ENCODE measurements at regions not wholly inside any gene's neighbourhood (a gene's known extent, or its start where the extent isn't known, plus 50 kb on each side); places are given as distances from the start of the nearest gene placed in this dataset.

GRCh38 chr18:72154926-72155325 is 389.2 kb downstream of the CBLN2 start:
- H3K4me3 ChIP-seq (ENCODE audit: low read depth, low read length), result no peak overlapping the region
- DNase-seq (ENCODE audit: low read depth), result no peak
- TF ChIP-seq, protein P1, sequence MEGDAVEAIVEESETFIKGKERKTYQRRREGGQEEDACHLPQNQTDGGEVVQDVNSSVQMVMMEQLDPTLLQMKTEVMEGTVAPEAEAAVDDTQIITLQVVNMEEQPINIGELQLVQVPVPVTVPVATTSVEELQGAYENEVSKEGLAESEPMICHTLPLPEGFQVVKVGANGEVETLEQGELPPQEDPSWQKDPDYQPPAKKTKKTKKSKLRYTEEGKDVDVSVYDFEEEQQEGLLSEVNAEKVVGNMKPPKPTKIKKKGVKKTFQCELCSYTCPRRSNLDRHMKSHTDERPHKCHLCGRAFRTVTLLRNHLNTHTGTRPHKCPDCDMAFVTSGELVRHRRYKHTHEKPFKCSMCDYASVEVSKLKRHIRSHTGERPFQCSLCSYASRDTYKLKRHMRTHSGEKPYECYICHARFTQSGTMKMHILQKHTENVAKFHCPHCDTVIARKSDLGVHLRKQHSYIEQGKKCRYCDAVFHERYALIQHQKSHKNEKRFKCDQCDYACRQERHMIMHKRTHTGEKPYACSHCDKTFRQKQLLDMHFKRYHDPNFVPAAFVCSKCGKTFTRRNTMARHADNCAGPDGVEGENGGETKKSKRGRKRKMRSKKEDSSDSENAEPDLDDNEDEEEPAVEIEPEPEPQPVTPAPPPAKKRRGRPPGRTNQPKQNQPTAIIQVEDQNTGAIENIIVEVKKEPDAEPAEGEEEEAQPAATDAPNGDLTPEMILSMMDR (IDR thresholded peaks at IDR 0.05; ENCODE audit: insufficient read depth, low read depth, low read length), result no peak

DNA sequence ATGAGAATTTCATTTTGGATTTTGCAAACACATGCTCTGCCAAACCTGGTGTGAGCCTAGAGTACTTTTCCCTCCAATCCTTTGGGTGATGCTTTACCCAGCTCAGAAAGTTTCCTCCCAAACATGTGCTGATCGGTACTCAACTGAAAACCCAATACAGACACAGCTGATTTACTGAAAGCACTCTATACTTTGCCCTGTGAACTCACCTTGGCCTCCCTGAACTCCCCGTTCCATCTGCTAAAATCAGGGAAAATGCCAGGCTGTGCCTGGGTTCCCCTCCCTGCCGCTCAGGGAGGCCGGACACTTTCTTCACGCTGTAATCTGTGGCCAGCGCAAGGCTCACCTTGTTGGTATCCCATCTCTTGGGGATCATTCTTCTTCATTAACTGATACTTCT is 391.2 kb downstream of the CBLN2 start:
- TF ChIP-seq, protein P1 (IDR thresholded peaks at IDR 0.05; ENCODE audit: insufficient read depth, low read depth, low read length), result no peak
- no peak for DNase-seq (ENCODE audit: low read depth)
- H3K4me3 ChIP-seq (ENCODE audit: low read depth, low read length), result no peak overlapping the region

GRCh38 chr18:72147830-72148229 is 396.3 kb downstream of the CBLN2 start:
- H3K4me3 ChIP-seq (ENCODE audit: low read depth, low read length), result no peak overlapping the region
- TF ChIP-seq, protein P1 (IDR thresholded peaks at IDR 0.05; ENCODE audit: insufficient read depth, low read depth, low read length), result no peak
- DNase-seq (ENCODE audit: low read depth), result no peak

GRCh38 chr18:72140007-72140406 is 404.1 kb downstream of the CBLN2 start:
- H3K4me3 ChIP-seq (ENCODE audit: low read depth, low read length), result no peak overlapping the region
- TF ChIP-seq, protein P1 (IDR thresholded peaks at IDR 0.05; ENCODE audit: insufficient read depth, low read depth, low read length), result no peak
- no peak for DNase-seq (ENCODE audit: low read depth)

GRCh38 chr18:72128649-72129048 is 415.5 kb downstream of the CBLN2 start:
- no peak overlapping the region for H3K4me3 ChIP-seq (ENCODE audit: low read depth, low read length)
- TF ChIP-seq, protein P1 (IDR thresholded peaks at IDR 0.05; ENCODE audit: insufficient read depth, low read depth, low read length), result no peak
- DNase-seq (ENCODE audit: low read depth), result no peak

DNA sequence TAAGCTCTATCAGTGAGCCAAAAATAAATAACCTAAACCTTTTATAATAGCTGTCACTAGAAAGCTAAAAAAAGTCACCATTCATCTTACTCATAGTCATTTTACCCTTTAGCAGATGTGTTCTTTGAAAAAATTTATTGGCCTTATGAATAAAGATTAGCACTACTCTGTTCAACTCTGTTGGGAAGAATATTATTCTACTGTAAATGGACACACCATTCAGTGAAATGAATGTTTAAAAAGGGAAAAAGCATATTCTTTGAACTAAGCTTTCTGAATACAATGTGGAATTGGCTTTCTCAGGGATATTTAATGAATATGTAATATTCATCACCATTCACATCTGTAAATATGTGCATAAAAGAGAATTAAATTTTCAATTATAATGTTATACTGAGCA is 422.0 kb downstream of the CBLN2 start:
- DNase-seq (ENCODE audit: low read depth), result no peak
- H3K4me3 ChIP-seq (ENCODE audit: low read depth, low read length), result no peak overlapping the region
- TF ChIP-seq, protein P1 (IDR thresholded peaks at IDR 0.05; ENCODE audit: insufficient read depth, low read depth, low read length), result no peak

DNA sequence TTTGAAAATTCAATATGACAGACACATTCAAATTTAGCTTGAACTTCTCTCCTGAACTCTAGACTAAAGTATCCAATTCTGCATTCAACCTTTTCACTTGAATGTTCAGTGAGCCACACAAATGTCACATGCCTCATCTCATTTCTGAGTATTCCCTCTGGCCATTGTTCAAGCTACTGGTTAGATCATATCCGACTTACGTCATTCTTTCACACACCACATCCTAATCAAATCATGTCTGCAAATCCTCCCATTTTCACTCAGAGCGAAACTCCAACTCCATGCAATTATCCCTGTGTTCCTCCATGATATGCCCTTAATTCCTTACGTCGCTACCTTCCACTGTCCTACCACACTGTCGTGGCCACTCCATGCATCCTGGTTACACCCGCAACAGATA is 425.1 kb downstream of the CBLN2 start:
- H3K4me3 ChIP-seq (ENCODE audit: low read depth, low read length), result no peak overlapping the region
- no peak for DNase-seq (ENCODE audit: low read depth)
- TF ChIP-seq, protein P1 (IDR thresholded peaks at IDR 0.05; ENCODE audit: insufficient read depth, low read depth, low read length), result no peak

Data from fibroblast of villous mesenchyme (primary cell).